ENCODE measurements at regions not wholly inside any gene's neighbourhood (a gene's known extent, or its start where the extent isn't known, plus 50 kb on each side); places are given as distances from the start of the nearest gene placed in this dataset.
"Not testable (repeated sequence)": the region's sequence is repeated elsewhere in the genome, so short reads cannot be mapped to it uniquely, and the experiment has no call there.

- intact Hi-C loops (cut with micrococcal nuclease) = no loop called here
Observed at GRCh38 chr3:4219227-4219568, 84.0 kb upstream of the SETMAR start.

- intact Hi-C loops (cut with micrococcal nuclease) = no loop called here
Observed at GRCh38 chr3:4220065-4220464, 83.1 kb upstream of the SETMAR start.

GRCh38 chr3:4222574-4223175, 80.5 kb upstream of the SETMAR start:
- intact Hi-C loops (cut with micrococcal nuclease) = no loop called here

GRCh38 chr3:4223777-4224176, 79.4 kb upstream of the SETMAR start:
- intact Hi-C loops (cut with micrococcal nuclease) = no loop called here

GRCh38 chr3:4224331-4224730, 78.8 kb upstream of the SETMAR start:
- intact Hi-C loops (cut with micrococcal nuclease) = no loop called here

GRCh38 chr3:4225005-4225471, 78.1 kb upstream of the SETMAR start:
- intact Hi-C loops (cut with micrococcal nuclease) = no loop called here

- intact Hi-C loops (cut with micrococcal nuclease) = no loop called here
Observed at GRCh38 chr3:4228295-4228694, 74.9 kb upstream of the SETMAR start.

GRCh38 chr3:4231041-4231440, 72.1 kb upstream of the SETMAR start:
- intact Hi-C loops (cut with micrococcal nuclease) = no loop called here

- intact Hi-C loops (cut with micrococcal nuclease) = no loop called here
Observed at GRCh38 chr3:4232798-4233197, 70.4 kb upstream of the SETMAR start.

- intact Hi-C loops (cut with micrococcal nuclease) = no loop called here
Observed at GRCh38 chr3:4233488-4233887, 69.7 kb upstream of the SETMAR start.

- intact Hi-C loops (cut with micrococcal nuclease) = no loop called here
Observed at GRCh38 chr3:4234889-4235288, 68.3 kb upstream of the SETMAR start.

GRCh38 chr3:4235690-4236089, 67.5 kb upstream of the SETMAR start:
- intact Hi-C loops (cut with micrococcal nuclease) = no loop called here

GRCh38 chr3:4241595-4242170, 61.5 kb upstream of the SETMAR start:
- intact Hi-C loops (cut with micrococcal nuclease) = no loop called here

GRCh38 chr3:4245671-4246070, 57.5 kb upstream of the SETMAR start:
- intact Hi-C loops (cut with micrococcal nuclease) = no loop called here

- intact Hi-C loops (cut with micrococcal nuclease) = no loop called here
Observed at GRCh38 chr3:4247391-4247790, 55.8 kb upstream of the SETMAR start.

GRCh38 chr3:4250064-4250463, 53.1 kb upstream of the SETMAR start:
- intact Hi-C loops (cut with micrococcal nuclease) = no loop called here

GRCh38 chr3:4251412-4251811, 51.8 kb upstream of the SETMAR start:
- intact Hi-C loops (cut with micrococcal nuclease) = no loop called here

GRCh38 chr3:4253072-4253832, 49.9 kb upstream of the SETMAR start:
- intact Hi-C loops (cut with micrococcal nuclease) = not testable (repeated sequence)

Measured in T-helper 2 cell treated with Interferon-gamma antibody and Interleukin-4, amounts not matched to agents 100 ng/mL and 5 ng/mL, for 36 hours (primary cell).